HL-60 (cell line): ENCODE measurements at regions not wholly inside any gene's neighbourhood (a gene's known extent, or its start where the extent isn't known, plus 50 kb on each side); places are given as distances from the start of the nearest gene placed in this dataset.

Experiments used
- DNase-seq, 2 experiments: peaks; one replicate each; pipeline ENCODE4 v3.0.0-alpha.2; 2010 to 2020; ENCODE audit warnings: low read depth in 1 of 2, low spot score in 1 of 2
- H3K27ac ChIP-seq: fragments of 250-450 bp; sonication (Bioruptor Pico); replicated peaks from 2 replicates; pipeline ENCODE4 v1.5.1; 2020; ENCODE audit warnings: mild to moderate bottlenecking, moderate library complexity
- H3K27me3 ChIP-seq: fragments of 250-450 bp; sonication (Bioruptor Pico); 2 replicates; pipeline ENCODE4 v1.5.1; 2021; ENCODE audit warnings: mild to moderate bottlenecking, moderate library complexity; ENCODE audit not compliant: insufficient read depth, poor library complexity, severe bottlenecking
- H3K4me3 ChIP-seq: replicated peaks from 2 replicates; pipeline ENCODE4 v1.5.1; 2011; ENCODE audit warnings: mild to moderate bottlenecking, control low read depth, low read length; ENCODE audit not compliant: insufficient read depth
- GABPA ChIP-seq: IDR thresholded peaks from 2 replicates; pipeline ENCODE4 v1.6.1; 2012; ENCODE audit warnings: low read depth
- POLR2AphosphoS5 ChIP-seq: IDR thresholded peaks from 2 replicates; pipeline ENCODE4 v1.6.1; 2012; ENCODE audit warnings: low read depth
- REST ChIP-seq: IDR thresholded peaks from 2 replicates; pipeline ENCODE4 v1.6.1; 2012; ENCODE audit warnings: low read depth; ENCODE audit not compliant: insufficient replicate concordance
- SPI1 ChIP-seq: IDR thresholded peaks from 2 replicates; pipeline ENCODE4 v1.6.1; 2012; ENCODE audit warnings: low read depth, mild to moderate bottlenecking, borderline replicate concordance
- TF ChIP-seq, protein P1 (sequence below): IDR thresholded peaks from one replicate; pipeline ENCODE4 v1.5.1; 2011; ENCODE audit warnings: low read length, control low read depth, inconsistent platforms; ENCODE audit not compliant: insufficient read depth

DNA sequence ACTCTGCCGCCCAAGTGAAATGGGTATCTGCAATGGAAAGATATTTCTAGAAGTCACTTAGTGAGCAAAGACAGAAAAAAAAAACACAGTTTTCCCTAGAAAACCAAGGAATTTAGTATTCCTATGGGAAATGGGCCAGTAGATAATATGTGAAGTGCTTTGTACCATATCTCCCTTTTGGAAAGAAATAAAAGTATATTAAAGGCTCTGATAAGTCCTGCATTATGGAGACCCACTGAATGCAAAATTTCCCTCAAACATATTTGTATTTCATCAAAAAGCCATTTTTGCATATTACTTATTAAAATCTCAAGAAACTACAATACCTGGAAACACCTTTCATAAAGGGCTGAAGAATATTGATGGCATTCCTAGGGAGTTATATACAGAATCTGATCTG lies 51.6 kb upstream of the DYNLRB2 start:
- H3K27ac ChIP-seq, result no peak overlapping the region
- TF ChIP-seq, protein P1, sequence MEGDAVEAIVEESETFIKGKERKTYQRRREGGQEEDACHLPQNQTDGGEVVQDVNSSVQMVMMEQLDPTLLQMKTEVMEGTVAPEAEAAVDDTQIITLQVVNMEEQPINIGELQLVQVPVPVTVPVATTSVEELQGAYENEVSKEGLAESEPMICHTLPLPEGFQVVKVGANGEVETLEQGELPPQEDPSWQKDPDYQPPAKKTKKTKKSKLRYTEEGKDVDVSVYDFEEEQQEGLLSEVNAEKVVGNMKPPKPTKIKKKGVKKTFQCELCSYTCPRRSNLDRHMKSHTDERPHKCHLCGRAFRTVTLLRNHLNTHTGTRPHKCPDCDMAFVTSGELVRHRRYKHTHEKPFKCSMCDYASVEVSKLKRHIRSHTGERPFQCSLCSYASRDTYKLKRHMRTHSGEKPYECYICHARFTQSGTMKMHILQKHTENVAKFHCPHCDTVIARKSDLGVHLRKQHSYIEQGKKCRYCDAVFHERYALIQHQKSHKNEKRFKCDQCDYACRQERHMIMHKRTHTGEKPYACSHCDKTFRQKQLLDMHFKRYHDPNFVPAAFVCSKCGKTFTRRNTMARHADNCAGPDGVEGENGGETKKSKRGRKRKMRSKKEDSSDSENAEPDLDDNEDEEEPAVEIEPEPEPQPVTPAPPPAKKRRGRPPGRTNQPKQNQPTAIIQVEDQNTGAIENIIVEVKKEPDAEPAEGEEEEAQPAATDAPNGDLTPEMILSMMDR, result no peak
- H3K4me3 ChIP-seq, result no peak overlapping the region
- DNase-seq, result no peak
- no peaks in the 10 kb centered on the region for H3K27me3 ChIP-seq

DNA sequence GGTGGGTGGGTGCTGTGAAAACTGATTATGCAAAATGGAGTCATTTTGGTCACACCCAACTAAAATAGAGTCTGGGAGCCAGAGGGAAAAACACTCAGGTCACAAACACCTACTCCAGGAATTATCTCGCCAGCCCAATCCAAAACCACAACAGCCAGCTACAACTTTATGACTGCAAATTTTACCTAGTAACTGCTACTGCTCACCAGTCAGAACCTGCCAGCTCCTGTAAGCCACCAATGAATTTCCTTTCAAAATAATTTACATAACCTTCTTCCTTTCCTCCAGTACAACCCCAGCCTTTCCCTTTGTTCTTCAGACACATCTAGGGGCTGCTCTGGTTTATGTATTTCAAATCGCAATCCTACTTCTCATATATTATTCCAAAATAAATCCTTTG lies 52.6 kb upstream of the DYNLRB2 start:
- no peak overlapping the region for H3K4me3 ChIP-seq
- no peak for DNase-seq
- TF ChIP-seq SPI1 (no peak), REST (no peak)
- TF ChIP-seq, protein P1, result no peak
- no peak overlapping the region for H3K27ac ChIP-seq
- no peaks in the 10 kb centered on the region for H3K27me3 ChIP-seq

DNA sequence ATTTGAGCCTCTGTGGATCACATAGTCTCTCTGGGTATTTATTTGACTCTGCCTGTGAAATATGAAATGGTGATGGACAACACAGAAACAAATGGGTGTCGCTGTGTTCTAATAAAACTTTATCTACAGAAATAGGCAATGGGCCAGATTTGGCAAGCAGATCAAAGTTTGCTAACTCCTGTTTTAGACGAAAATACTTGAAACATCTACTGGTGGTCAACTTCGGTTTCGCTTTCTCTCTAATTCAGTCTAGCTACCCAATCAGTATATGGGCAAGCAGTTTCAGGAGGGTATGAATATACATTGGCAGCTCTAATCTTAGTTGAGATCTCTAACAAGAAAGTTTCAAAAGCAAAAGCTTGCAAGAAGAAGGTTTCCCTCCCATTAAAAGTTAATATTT lies 60.1 kb upstream of the DYNLRB2 start:
- Histone ChIP-seq H3K27ac (no peak overlapping the region), H3K4me3 (no peak overlapping the region), H3K27me3 (no peaks in the 10 kb centered on the region)
- DNase-seq, result no peak
- TF ChIP-seq POLR2AphosphoS5 (no peak), SPI1 (no peak), GABPA (no peak), REST (no peak)
- TF ChIP-seq, protein P1, result no peak

- Histone ChIP-seq H3K27me3 (no peaks in the 10 kb centered on the region), H3K27ac (no peak overlapping the region), H3K4me3 (no peak overlapping the region)
- TF ChIP-seq, protein P1, result no peak
- no peak for TF ChIP-seq SPI1
- no peak for TF ChIP-seq POLR2AphosphoS5
- no peak for TF ChIP-seq GABPA
- no peak for TF ChIP-seq REST
- DNase-seq, result no peak
Observed at GRCh38 chr16:80477838-80478237, 63.0 kb upstream of the DYNLRB2 start.
